GM12878 (cell line): ENCODE measurements at regions not wholly inside any gene's neighbourhood (a gene's known extent, or its start where the extent isn't known, plus 50 kb on each side); places are given as distances from the start of the nearest gene placed in this dataset.

ENCODE experiments used
- ATAC-seq: fragments of 200-7000 bp; cut with Tn5 transposase; 3 replicates; pipeline ENCODE4 v1.9.1; 2020; ENCODE audit warnings: mild to moderate bottlenecking, moderate library complexity
- BruUV-seq: library from RNA; stranded (reverse); fragments of 400-500 nt; replicated peaks from 2 replicates; lab custom pipeline; 2021; lab: Mats Ljungman, UMichigan
- CTCF ChIA-PET: fragments of 300-600 bp; sonication (Branson Sonifier 250); formaldehyde crosslinking; extraction: SDS; loops from one replicate; lab custom pipeline; 2021; ENCODE audit warnings: inconsistent platforms; lab: Yijun Ruan, JAX
- POLR2A ChIA-PET: fragments of 350-600 bp; formaldehyde crosslinking; extraction: SDS; loops from one replicate; lab custom pipeline; 2021; ENCODE audit warnings: inconsistent platforms; lab: Charles Lee
- RAD21 ChIA-PET: fragments of 300-600 bp; sonication (Branson Sonifier 250); formaldehyde crosslinking; loops from one replicate; lab custom pipeline; 2023; ENCODE audit warnings: antibody characterized with exemption; ENCODE audit not compliant: unreplicated experiment; lab: Charles Lee
- SMC1A ChIA-PET: fragments of 300-600 bp; sonication (Branson Sonifier 250); formaldehyde crosslinking; loops from one replicate; lab custom pipeline; 2023; ENCODE audit not compliant: unreplicated experiment, uncharacterized antibody; lab: Charles Lee
- DNase-seq: peaks from one replicate; pipeline ENCODE4 v3.0.0-alpha.2; 2011; ENCODE audit warnings: low read depth, low spot score
- FAIRE-seq: peaks from 3 replicates; lab custom pipeline; 2011; peaks lifted over from hg19 to GRCh38; lab: Jason Lieb, UNC
- H2AFZ ChIP-seq: 2 replicates; pipeline ENCODE4 v1.6.0; 2011; ENCODE audit warnings: low read depth, low read length, control low read depth; ENCODE audit not compliant: control insufficient read depth
- H3K27ac ChIP-seq: 2 replicates; pipeline ENCODE4 v1.5.1; 2011; ENCODE audit warnings: control low read depth; ENCODE audit not compliant: control insufficient read depth, insufficient read depth
- H3K27me3 ChIP-seq, 2 experiments: replicated peaks in 1 of 2; 2 replicates each; pipeline versions ENCODE4 v1.6.0 to v1.6.1; 2011; ENCODE audit warnings: low read length in 1 of 2; ENCODE audit not compliant: control insufficient read depth in 2 of 2, insufficient read depth in 2 of 2
- H3K36me3 ChIP-seq, 2 experiments: 2 replicates each; pipeline ENCODE4 v1.5.1; 2011; ENCODE audit warnings: low read length in 1 of 2; ENCODE audit not compliant: control insufficient read depth in 2 of 2, insufficient read depth in 2 of 2
- H3K4me1 ChIP-seq: 2 replicates; pipeline ENCODE4 v1.6.1; 2011; ENCODE audit warnings: mild to moderate bottlenecking, low read length, moderate library complexity, mixed read lengths; ENCODE audit not compliant: control insufficient read depth, insufficient read depth
- H3K4me2 ChIP-seq: 2 replicates; pipeline ENCODE4 v1.6.0; 2011; ENCODE audit warnings: control low read depth; ENCODE audit not compliant: control insufficient read depth, insufficient read depth
- H3K4me3 ChIP-seq: fragments of 200-600 bp; sonication (generic); 2 replicates; pipeline ENCODE4 v1.5.1; 2016
- H3K79me2 ChIP-seq: 2 replicates; pipeline ENCODE4 v1.6.0; 2011; ENCODE audit warnings: low read length; ENCODE audit not compliant: control insufficient read depth, insufficient read depth
- H3K9ac ChIP-seq: 2 replicates; pipeline ENCODE4 v1.8.0; 2011; ENCODE audit warnings: low read length, control low read depth, mixed read lengths; ENCODE audit not compliant: control insufficient read depth, insufficient read depth
- H3K9me3 ChIP-seq: replicated peaks from 3 replicates; pipeline ENCODE4 v1.5.1; 2011; ENCODE audit warnings: mild to moderate bottlenecking, low read length; ENCODE audit not compliant: control insufficient read depth, insufficient read depth
- H4K20me1 ChIP-seq: 2 replicates; pipeline ENCODE4 v1.6.0; 2011; ENCODE audit not compliant: control insufficient read depth, insufficient read depth
- E4F1 ChIP-seq: fragments of 450-650 bp; IDR thresholded peaks from 2 replicates; pipeline ENCODE4 v1.6.1; 2018; ENCODE audit warnings: borderline replicate concordance, mild to moderate bottlenecking; ENCODE audit not compliant: partially characterized antibody
- KAT2A ChIP-seq: conservative IDR thresholded peaks from 2 replicates; pipeline ENCODE4 v1.6.1; 2011; ENCODE audit warnings: low read depth, low read length; ENCODE audit not compliant: control insufficient read depth
- NFXL1 ChIP-seq: fragments of 450-650 bp; IDR thresholded peaks from 2 replicates; pipeline ENCODE4 v1.6.1; 2017; ENCODE audit warnings: antibody characterized with exemption, mild to moderate bottlenecking, borderline replicate concordance
- PAX5 ChIP-seq: IDR thresholded peaks from 2 replicates; pipeline ENCODE4 v1.6.1; 2011; ENCODE audit warnings: low read depth, low read length, borderline replicate concordance
- RELA ChIP-seq: fragments of 450-650 bp; IDR thresholded peaks from 2 replicates; pipeline ENCODE4 v1.8.0; 2014; ENCODE audit warnings: borderline replicate concordance; ENCODE audit not compliant: partially characterized antibody
- SMARCA5 ChIP-seq: fragments of 450-650 bp; IDR thresholded peaks from 2 replicates; pipeline ENCODE4 v1.6.1; 2017; ENCODE audit warnings: mild to moderate bottlenecking
- ZBTB40 ChIP-seq: fragments of 450-650 bp; IDR thresholded peaks from 2 replicates; pipeline ENCODE4 v1.6.1; 2016; ENCODE audit warnings: mild to moderate bottlenecking, moderate library complexity, borderline replicate concordance
- WGBS: methylation state at CpG from one replicate; pipeline ENCODE4 v1.1.6; 2016; ENCODE audit warnings: low lambda C conversion rate; ENCODE audit not compliant: insufficient replicate concordance, insufficient coverage; ENCODE audit errors: missing lambda C conversion rate; 5-methylcytosine and 5-hydroxymethylcytosine counted together
- in situ Hi-C: fragments of 300-500 bp; cut with MboI; formaldehyde crosslinking; loops from 9 replicates; pipeline ENCODE4 v1.14.3; 2018; ENCODE audit warnings: mixed read lengths
- intact Hi-C: fragments of 100-400 bp; cut with micrococcal nuclease; formaldehyde crosslinking; loops from one replicate; pipeline ENCODE4 v1.14.2; 2022; ENCODE audit not compliant: unreplicated experiment
- TF ChIP-seq, protein P1 (sequence below): fragments of 450-650 bp; conservative IDR thresholded peaks from 2 replicates; pipeline ENCODE4 v1.6.1; 2017; ENCODE audit warnings: mild to moderate bottlenecking, moderate library complexity

GRCh38 chr14:104421892-104422828 is 157.4 kb upstream of the C14orf180 start:
- no TSS peak for BruUV-seq
- no peak for ATAC-seq

More at GRCh38 chr14:104421892-104422828, 157.4 kb upstream of the C14orf180 start:
- in situ Hi-C loops, result no loop called here
- TF ChIP-seq RELA, result no peak
- TF ChIP-seq SMARCA5, result no peak
- no peak for TF ChIP-seq ZBTB40
- TF ChIP-seq NFXL1, result no peak
- TF ChIP-seq E4F1, result no peak
- TF ChIP-seq PAX5, result no peak
- TF ChIP-seq, protein P1, sequence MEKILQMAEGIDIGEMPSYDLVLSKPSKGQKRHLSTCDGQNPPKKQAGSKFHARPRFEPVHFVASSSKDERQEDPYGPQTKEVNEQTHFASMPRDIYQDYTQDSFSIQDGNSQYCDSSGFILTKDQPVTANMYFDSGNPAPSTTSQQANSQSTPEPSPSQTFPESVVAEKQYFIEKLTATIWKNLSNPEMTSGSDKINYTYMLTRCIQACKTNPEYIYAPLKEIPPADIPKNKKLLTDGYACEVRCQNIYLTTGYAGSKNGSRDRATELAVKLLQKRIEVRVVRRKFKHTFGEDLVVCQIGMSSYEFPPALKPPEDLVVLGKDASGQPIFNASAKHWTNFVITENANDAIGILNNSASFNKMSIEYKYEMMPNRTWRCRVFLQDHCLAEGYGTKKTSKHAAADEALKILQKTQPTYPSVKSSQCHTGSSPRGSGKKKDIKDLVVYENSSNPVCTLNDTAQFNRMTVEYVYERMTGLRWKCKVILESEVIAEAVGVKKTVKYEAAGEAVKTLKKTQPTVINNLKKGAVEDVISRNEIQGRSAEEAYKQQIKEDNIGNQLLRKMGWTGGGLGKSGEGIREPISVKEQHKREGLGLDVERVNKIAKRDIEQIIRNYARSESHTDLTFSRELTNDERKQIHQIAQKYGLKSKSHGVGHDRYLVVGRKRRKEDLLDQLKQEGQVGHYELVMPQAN, result no peak
- no peak for TF ChIP-seq KAT2A
- ChIA-PET POLR2A (no interaction called here), SMC1A (no interaction called here), CTCF (no interaction called here), RAD21 (no interaction called here)
- H4K20me1 ChIP-seq, result no peaks in the 10 kb centered on the region
- no peaks in the 10 kb centered on the region for H3K36me3 ChIP-seq
- DNase-seq (no peak), FAIRE-seq (no peak)
- no peak overlapping the region for H3K4me2 ChIP-seq
- H3K9me3 ChIP-seq, result no peaks in the 10 kb centered on the region
- H3K27ac ChIP-seq, result no peak overlapping the region
- 63% methylated on average over 32 of the region's 36 CpGs for WGBS
- no peak overlapping the region for H3K9ac ChIP-seq
- H3K27me3 ChIP-seq, result no peaks in the 10 kb centered on the region
- H3K4me1 ChIP-seq, result peaks cover 2% of the 10 kb centered on the region; the same call in 1 of the 2 replicates
- no peak overlapping the region for H3K4me3 ChIP-seq
- H3K79me2 ChIP-seq, result no peaks in the 10 kb centered on the region
- intact Hi-C loops, result no loop called here
- no peak overlapping the region for H2AFZ ChIP-seq
